Panc1 (cell line): ENCODE measurements at regions not wholly inside any gene's neighbourhood (a gene's known extent, or its start where the extent isn't known, plus 50 kb on each side); places are given as distances from the start of the nearest gene placed in this dataset.

ENCODE experiments used
- ATAC-seq: fragments of 200-7000 bp; cut with Tn5 transposase; 2 replicates; pipeline ENCODE4 v1.9.1; 2020; ENCODE audit warnings: mild to moderate bottlenecking, moderate library complexity
- BruUV-seq: library from RNA; stranded (reverse); fragments of 400-500 nt; replicated peaks from 2 replicates; lab custom pipeline; 2021; lab: Mats Ljungman, UMichigan
- CTCF ChIA-PET: fragments of 300-600 bp; sonication (Branson Sonifier 250); formaldehyde crosslinking; loops from one replicate; lab custom pipeline; 2022; ENCODE audit warnings: antibody characterized with exemption; lab: Charles Lee
- POLR2A ChIA-PET: fragments of 300-600 bp; sonication (Branson Sonifier 250); formaldehyde crosslinking; loops from one replicate; lab custom pipeline; 2022; ENCODE audit warnings: antibody characterized with exemption; lab: Charles Lee
- DNase-seq: peaks from one replicate; pipeline ENCODE4 v3.0.0-alpha.2; 2010; ENCODE audit warnings: low read depth, low spot score
- H3K27ac ChIP-seq: 2 replicates; pipeline ENCODE4 v1.5.1; 2011; ENCODE audit warnings: mild to moderate bottlenecking, low read length, inconsistent platforms
- H3K27me3 ChIP-seq: fragments of 200-500 bp; sonication (Bioruptor generic); 2 replicates; pipeline ENCODE4 v1.6.0; 2014; ENCODE audit warnings: low read length, inconsistent platforms; ENCODE audit not compliant: control insufficient read depth, insufficient read depth
- H3K36me3 ChIP-seq: fragments of 200-500 bp; sonication (Bioruptor generic); 2 replicates; pipeline ENCODE4 v1.5.1; 2014; ENCODE audit warnings: inconsistent platforms, mild to moderate bottlenecking, low read length, moderate library complexity; ENCODE audit not compliant: control insufficient read depth, insufficient read depth
- H3K4me1 ChIP-seq: 2 replicates; pipeline ENCODE4 v1.5.1; 2011; ENCODE audit warnings: inconsistent platforms, mild to moderate bottlenecking, low read length, moderate library complexity; ENCODE audit not compliant: control insufficient read depth, insufficient read depth
- H3K4me3 ChIP-seq, 2 experiments: 2 replicates each; pipeline ENCODE4 v1.5.1; 2011 to 2012; ENCODE audit warnings: low read depth in 2 of 2, low read length in 2 of 2, mild to moderate bottlenecking in 2 of 2, inconsistent platforms in 1 of 2, moderate library complexity in 1 of 2
- H3K9me3 ChIP-seq: fragments of 200-500 bp; sonication (Bioruptor generic); 2 replicates; pipeline ENCODE4 v1.5.1; 2014; ENCODE audit warnings: low read depth, mild to moderate bottlenecking, inconsistent platforms, low read length, moderate library complexity; ENCODE audit not compliant: control insufficient read depth, insufficient read depth
- CTCF ChIP-seq: fragments of 450-650 bp; IDR thresholded peaks from 2 replicates; pipeline ENCODE4 v1.5.1; 2017; ENCODE audit warnings: mild to moderate bottlenecking
- POLR2AphosphoS5 ChIP-seq: IDR thresholded peaks from 2 replicates; pipeline ENCODE4 v1.6.1; 2012; ENCODE audit warnings: mild to moderate bottlenecking, low read depth, low read length, moderate library complexity
- REST ChIP-seq, 2 experiments: IDR thresholded peaks; 2 replicates each; pipeline ENCODE4 v1.6.1; 2011 to 2012; ENCODE audit warnings: low read depth in 2 of 2, control low read depth in 1 of 2, low read length in 1 of 2, mild to moderate bottlenecking in 1 of 2, moderate library complexity in 1 of 2; ENCODE audit not compliant: insufficient read depth in 1 of 2
- SIN3A ChIP-seq: IDR thresholded peaks from 2 replicates; pipeline ENCODE4 v1.6.1; 2012; ENCODE audit warnings: low read depth, mild to moderate bottlenecking, low read length, moderate library complexity, borderline replicate concordance; ENCODE audit not compliant: insufficient read depth
- TCF7L2 ChIP-seq: IDR thresholded peaks from 2 replicates; pipeline ENCODE4 v1.6.1; 2011; ENCODE audit warnings: mild to moderate bottlenecking, low read depth, low read length, inconsistent platforms
- in situ Hi-C: cut with HindIII; loops from 2 replicates; pipeline ENCODE4 v1.10.0; 2016; ENCODE audit warnings: low sequenced_read_pairs, low pct_unique_long_range_greater_than_20kb
- intact Hi-C: fragments of 100-400 bp; cut with micrococcal nuclease; formaldehyde crosslinking; loops from one replicate; pipeline ENCODE4 v1.10.0; 2022; ENCODE audit not compliant: unreplicated experiment

DNA sequence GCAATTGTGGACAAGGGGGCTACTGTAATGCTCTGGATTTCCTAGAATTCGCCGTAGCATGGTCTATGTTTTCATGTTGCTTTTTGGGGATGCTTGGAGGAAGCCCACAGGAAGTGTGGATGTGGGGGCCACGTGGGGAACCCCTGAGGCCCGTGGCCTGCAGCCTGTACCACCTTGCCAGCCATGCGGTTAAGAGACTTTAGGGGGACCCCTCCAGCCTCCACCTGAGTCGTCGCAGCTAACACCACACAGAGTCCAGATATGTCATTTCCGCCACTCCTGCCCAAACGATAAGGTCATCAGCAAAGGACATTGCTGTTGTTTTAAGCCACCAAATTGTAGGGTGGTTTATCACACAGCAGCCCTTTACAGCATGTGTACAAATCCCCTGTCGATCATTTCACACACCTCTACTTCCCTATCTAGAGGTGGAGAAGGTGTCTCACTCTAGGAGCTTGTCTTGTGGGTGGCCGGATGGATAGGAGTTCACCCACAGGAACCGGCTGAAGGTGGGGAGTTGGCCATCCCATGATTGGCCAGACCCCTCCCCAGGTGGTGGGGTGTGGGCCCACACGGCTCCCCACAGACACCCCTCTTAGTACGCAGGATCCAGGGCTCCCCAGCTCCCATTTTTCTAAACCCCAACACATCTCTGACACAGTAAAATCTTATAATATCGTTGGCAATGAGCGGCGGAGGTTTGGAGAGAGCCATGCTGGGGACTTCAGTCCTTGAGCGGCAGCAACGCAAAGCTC, 226.7 kb downstream of the TEX29 start:
- H3K27me3 ChIP-seq, result no peaks in the 10 kb centered on the region
- CTCF ChIA-PET, result no interaction called here
- H3K27ac ChIP-seq, result no peak overlapping the region
- in situ Hi-C loops (no loop called here), intact Hi-C loops (no loop called here)
- no TSS peak for BruUV-seq
- TF ChIP-seq POLR2AphosphoS5, result no peak
- DNase-seq, result no peak
- H3K4me1 ChIP-seq, result no peaks in the 10 kb centered on the region
- H3K36me3 ChIP-seq, result no peaks in the 10 kb centered on the region
- H3K9me3 ChIP-seq, result no peaks in the 10 kb centered on the region
- no peak overlapping the region for H3K4me3 ChIP-seq
- ATAC-seq, result no peak
- POLR2A ChIA-PET, result no interaction called here

DNA sequence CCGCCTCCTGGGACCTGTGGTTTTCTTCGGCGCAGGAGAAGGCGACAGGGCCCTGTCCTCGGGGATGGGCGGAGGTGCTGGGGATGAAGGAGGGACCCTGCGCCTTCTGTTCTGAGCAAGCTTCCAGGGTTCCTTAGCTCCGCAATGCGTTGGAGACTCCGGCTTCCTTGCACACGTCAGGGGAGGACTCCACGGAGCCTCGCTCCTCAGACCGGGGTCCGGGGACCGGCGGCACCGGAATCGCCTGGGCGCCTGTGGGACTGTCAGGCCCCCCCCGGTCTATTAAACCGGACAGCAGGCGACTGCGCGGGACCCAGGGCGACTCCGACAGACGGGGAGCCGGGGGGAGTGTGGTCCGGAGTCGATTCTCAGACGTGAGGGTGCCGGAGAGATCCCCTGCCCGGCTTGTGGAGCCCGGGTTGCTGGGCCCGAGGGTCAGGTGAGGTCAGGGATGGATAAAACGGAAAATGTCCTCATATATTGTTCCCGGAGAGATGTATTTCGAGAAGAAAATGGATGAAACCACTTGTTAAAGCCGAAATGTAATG, 227.4 kb downstream of the TEX29 start:
- in situ Hi-C loops (no loop called here), intact Hi-C loops (no loop called here)
- Histone ChIP-seq H3K4me3 (no peak overlapping the region), H3K9me3 (no peaks in the 10 kb centered on the region), H3K27me3 (no peaks in the 10 kb centered on the region), H3K36me3 (no peaks in the 10 kb centered on the region), H3K27ac (no peak overlapping the region), H3K4me1 (no peaks in the 10 kb centered on the region)
- no peak for TF ChIP-seq CTCF
- no peak for TF ChIP-seq SIN3A
- no peak for TF ChIP-seq REST (IDR thresholded peaks at IDR 0.05; ENCODE audit: insufficient read depth in 1 of 2, low read depth in 2 of 2, low read length in 1 of 2)
- TF ChIP-seq POLR2AphosphoS5, result no peak
- TF ChIP-seq TCF7L2, result no peak
- no peak for DNase-seq
- no TSS peak for BruUV-seq
- ATAC-seq, result no peak
- CTCF ChIA-PET, result no interaction called here
- POLR2A ChIA-PET, result no interaction called here

DNA sequence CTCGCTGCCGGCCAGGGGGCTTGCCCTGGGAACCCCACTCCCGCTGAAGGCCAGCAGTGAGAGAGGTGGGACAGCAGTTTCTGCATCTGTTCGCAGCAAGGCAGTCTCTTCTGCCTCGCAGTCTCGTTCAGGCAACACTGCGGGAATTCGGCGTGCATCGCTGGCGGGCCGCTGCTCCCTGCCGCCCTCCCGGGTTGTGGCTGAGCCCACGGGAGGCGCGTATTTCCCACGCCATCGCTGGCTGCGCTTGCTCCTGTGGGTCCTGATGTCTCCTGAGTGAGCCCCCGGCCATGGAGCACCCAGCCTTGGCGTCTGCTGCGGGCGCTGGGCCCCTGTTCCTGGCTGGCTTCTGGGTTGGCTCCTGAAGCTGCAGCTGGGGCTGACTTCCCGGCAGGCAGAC, 227.9 kb downstream of the TEX29 start:
- in situ Hi-C loops, result no loop called here
- TF ChIP-seq CTCF (no peak), POLR2AphosphoS5 (no peak), REST (IDR thresholded peaks at IDR 0.05; ENCODE audit: insufficient read depth in 1 of 2, low read depth in 2 of 2, low read length in 1 of 2) (no peak), TCF7L2 (no peak), SIN3A (no peak)
- ChIA-PET CTCF (no interaction called here), POLR2A (no interaction called here)
- H3K27ac ChIP-seq, result no peak overlapping the region
- no peaks in the 10 kb centered on the region for H3K27me3 ChIP-seq
- BruUV-seq, result no TSS peak
- no peak for DNase-seq
- no peaks in the 10 kb centered on the region for H3K36me3 ChIP-seq
- H3K4me3 ChIP-seq, result no peak overlapping the region
- no peaks in the 10 kb centered on the region for H3K4me1 ChIP-seq
- H3K9me3 ChIP-seq, result no peaks in the 10 kb centered on the region
- intact Hi-C loops, result no loop called here
- no peak for ATAC-seq
